ENCODE measurements at regions not wholly inside any gene's neighbourhood (a gene's known extent, or its start where the extent isn't known, plus 50 kb on each side); places are given as distances from the start of the nearest gene placed in this dataset.
"Not testable (repeated sequence)": the region's sequence is repeated elsewhere in the genome, so short reads cannot be mapped to it uniquely, and the experiment has no call there.

DNA sequence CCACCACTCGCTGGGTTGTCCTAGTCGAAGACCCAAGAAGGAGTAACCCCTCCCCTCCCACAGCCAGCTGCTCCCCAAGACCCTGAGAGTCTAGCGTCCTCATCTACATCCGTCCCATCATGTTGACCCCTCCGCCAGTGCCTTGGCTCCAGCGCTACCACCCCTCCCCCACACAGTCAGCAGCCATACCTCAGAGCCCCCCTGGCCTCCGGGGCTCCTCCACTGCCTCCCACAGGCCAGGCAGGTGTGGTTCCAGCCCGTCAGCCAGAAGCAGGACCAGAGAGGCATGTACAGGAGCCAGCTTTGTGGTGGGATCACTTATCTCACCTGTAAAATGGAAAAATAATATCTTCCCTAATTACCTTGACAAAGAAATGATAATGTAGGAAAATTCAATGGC lies 51.5 kb upstream of the PHF21B start:
- no peak for DNase-seq

DNA sequence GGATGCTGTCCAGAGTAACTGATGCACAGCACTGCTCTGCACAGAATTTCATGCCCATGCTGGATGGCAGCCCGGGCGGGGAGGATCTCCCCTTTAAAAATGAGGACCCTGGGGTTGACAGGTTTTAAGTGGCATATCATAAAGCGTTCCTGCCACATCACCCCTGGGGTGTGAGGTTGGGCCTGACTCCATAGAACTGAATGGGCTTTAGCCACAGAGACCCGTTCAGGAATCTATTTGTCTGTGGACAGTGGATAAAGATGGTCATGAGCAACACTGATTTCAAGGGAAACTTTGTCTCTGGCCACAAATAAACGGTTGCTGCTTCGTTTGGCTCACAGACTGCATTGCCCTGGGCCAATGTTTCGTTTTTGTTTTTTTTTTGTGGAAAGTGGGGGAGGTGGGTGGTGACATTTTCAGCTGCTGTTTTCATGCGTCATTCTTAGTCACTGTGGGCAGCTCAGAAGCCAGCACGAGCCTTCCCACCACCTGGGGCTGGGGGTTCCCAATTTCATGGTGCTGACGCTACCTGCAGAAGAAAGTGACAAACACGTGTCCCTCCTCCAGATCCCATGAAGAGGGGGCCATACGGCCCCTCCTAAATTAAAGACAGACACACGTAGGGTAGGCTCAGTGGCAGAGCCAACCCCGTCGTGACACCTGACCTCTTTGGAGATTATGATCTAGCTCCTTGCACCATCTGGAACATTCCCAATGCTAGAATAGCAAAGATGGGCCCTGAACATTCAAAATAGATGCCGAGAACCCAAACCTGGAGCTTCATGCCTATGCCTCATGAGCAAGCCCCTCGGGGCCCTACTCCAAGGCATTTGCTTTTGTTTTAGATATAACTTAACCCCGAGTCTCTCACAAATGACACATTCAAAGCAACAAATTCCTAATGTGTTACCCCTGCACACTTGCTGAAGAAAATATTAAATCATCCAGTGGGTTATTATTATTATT lies 54.8 kb upstream of the PHF21B start:
- peak in 1 of 56 donors; percentile 35 for DNase-seq

DNA sequence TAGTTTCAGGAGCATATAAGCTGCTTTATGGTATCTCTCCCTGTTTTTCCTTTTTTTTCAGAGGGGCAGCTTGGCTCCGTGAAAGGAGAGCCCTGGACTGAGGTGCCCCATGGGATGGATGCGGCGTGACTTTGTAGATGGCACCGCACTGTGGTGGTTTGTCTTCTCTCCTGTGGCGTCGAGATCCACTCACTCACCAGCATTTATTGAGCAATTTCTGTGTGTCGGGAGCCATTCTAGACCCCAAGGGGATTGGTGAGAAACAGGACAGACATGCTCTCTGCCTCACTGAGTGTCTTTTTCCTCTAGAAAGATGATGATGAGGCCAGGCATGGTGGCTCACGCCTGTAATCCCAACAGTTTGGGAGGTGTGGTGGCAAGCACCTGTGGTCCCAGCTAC lies 55.9 kb upstream of the PHF21B start:
- DNase-seq, result no peak

DNA sequence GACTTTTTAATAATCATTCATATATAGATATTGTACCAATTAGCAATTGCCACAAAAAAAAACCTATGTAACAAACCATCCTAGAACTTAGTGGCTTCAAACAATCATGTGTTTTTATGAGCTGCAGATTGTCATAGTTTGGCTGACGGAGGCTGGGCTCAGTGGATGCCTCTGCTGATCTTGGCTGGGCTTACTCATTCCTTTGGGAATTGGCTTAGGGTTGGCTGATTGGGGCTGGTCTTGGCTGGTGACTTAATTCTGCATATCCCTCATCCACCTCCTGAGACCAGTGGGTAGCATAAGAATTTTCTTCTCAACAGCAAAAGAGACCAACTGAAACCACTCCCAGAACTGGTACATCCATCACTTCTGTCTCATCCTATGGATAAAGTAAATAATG lies 57.9 kb upstream of the PHF21B start:
- DNase-seq, result no peak

DNA sequence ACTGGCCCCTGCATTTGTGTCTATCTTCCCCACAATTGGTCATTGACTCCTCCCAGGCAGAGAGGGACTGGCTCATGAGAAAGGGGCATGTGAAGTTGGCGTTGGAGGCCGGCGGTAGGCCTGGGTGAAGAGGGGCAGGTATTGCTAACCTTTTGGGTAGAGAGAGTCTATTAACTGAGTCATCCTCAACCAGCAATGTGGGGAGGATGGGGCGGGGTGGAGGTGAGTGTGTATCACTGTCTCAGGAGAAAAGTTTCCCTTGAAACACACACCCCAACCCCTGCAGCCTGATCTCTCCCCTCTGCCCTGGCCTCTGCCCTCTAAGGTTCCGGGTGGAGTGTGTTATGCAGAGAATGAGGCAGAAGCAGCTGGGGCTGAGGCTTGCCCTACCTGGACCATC lies 60.1 kb upstream of the PHF21B start:
- DNase-seq, result peak in 1 of 56 donors; percentile 12

DNA sequence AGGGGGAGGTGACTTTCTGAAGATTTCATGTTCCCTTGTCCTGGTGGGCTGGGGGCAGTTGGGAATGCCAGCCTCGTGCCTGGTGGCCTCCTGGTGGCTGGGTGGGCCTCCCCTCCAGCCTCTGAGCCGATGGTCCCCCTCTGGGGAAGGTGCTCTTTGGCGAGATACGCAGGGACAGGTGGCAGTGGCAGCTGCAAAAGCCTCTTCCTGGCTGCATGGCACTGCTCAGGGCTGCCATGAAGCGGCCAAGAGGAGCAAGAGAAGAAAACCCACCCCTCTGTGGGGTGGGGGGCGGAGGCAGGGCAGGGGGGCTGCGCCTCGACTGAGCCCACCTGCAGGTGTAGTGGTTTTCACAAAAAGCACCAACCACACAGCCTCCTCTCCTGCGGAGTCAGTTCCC lies 61.8 kb upstream of the PHF21B start:
- DNase-seq, result no peak

DNA sequence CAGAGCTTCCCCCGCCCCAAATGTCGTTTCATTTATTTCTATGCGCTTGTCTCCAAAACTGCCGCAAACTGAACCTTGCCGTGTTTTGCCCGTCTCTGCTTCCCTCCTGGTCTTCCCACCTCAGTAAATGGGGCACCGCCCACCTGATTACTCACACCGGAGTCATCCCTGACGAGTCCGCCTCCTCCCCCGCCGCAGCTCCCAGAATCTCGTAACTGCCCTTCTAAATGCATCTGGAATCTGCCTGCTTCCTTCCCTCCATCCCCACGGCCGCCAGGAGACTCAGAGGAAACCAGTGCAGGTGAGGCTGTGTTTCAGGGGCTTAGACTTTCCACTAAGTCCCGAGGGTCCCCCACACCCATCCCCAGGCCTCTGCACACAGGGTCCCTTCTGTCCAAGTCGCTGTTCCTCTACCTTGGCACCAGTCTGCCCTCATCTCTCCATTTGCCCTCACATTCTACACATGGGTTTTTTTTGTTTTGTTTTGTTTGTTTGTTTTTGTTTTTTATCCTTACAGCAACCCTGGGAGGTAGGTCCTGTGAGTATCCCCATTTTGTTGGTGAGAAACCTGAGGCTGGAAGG lies 62.6 kb upstream of the PHF21B start:
- DNase-seq, result peak in 35 of 56 donors; percentile 4 to 82 (median 36)

DNA sequence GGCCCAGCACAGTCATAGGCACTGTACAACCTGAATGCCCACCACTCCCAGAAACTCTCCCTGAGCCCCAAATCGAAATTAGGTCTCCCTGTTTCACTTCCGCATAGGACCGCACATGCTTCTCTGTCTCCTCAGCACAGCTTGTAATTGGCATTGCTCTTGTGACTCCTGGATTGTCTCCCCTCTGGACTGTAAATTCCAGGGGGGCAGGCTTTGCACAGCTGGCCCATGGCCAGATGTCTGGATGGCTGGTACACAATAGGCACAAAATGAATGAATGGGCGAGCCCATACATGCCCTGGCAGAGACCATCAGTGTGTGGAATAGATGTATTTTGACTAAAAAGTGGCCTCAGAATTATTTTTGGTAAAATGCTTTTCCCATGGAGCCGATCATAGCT lies 63.3 kb upstream of the PHF21B start:
- no peak for DNase-seq

DNA sequence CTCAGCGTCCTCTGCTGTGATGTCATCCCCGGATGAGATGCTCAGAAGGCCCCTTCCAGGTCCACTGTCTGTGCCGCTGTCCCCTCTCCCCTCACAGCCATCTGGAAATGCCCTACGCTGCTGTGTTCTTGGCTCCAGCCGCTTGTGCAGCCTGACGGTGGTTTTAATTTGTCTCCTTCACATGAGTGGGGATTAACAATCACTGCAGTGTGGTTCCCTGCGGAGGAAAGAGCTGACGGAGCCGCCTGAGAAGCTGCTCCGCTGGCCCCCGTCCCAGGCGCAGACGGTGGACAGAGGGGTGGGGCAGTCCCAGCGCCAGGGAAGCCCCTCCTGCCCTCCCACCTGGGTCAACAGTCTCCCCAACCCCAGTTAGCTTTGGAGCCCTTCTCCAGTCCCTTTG lies 67.5 kb upstream of the PHF21B start:
- DNase-seq, result no peak

DNA sequence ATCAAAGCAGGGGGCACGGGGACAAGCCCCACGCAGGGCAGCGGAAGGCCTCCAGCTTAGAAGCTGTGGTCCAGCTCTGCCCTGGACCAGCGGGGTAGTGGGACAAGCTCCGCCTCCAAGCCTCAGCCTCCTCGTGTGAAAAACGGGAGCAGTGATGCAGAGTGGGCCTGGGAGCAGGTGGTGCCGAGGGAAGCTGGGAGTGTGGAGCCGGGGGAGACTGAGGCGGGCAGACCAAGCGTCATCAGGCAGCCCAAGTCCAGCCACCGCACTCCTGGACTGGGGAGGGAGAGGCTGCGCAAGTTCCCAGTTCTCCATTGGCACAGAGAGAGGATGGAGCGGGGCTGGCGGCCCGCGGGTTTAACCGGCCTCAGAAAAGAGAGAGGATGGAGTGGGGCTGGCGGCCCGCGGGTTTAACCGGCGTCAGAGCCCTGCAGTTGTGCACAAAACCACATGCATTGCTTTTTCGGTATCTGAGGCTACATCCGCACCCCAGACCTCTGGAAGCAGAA lies 68.1 kb upstream of the PHF21B start:
- no peak for DNase-seq

DNA sequence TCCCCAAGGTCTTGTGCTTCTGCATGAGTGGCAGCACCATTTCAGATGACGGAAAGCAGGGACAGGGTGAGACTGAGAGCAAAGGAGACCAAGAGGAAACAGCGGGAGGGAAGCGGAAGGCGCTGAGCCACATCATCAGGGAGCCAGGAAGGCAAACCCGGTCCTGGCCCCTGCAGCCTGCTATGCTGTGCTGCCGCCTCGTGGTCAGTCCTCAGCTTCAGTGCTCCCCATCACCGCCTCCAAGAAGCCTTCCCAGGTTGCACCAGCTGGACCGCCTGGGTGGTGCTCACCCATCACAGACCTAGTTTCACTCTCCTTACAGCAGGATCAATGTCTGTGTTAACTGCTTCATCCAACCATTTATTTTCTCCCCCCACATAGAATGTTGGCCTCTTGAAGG lies 73.0 kb upstream of the PHF21B start:
- DNase-seq, result no peak

DNA sequence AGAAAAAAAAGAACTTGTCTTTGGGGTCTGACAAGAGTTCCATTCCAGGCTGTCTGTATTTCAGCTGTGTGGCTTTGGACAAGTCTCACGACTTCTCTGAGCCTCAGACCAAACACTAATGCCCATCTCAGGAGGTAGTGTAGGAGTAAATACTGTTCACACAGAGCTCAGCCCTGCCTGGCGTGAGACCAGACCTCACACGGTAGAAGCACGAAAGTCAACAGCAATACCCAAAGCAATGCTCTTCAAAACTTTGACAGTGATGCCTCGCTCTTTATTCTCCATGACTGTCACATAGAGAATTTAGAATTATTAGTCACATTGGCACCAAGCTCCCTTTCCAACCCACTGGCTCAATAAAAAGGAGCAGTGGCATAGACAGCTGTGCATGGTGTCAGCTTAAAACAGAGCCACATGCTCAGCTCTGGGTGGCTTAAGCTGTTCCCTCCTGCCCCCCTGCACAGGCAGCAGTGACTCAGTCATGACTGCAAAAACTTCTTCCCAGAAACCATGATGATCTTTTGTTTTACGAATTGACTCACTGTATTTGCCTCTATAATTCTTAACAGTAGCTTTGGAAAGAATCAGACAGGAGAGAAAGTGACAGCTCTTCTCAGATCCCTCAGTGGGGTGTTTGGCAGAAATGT lies 74.0 kb upstream of the PHF21B start:
- peak in 29 of 56 donors; percentile 2 to 81 (median 33) for DNase-seq

DNA sequence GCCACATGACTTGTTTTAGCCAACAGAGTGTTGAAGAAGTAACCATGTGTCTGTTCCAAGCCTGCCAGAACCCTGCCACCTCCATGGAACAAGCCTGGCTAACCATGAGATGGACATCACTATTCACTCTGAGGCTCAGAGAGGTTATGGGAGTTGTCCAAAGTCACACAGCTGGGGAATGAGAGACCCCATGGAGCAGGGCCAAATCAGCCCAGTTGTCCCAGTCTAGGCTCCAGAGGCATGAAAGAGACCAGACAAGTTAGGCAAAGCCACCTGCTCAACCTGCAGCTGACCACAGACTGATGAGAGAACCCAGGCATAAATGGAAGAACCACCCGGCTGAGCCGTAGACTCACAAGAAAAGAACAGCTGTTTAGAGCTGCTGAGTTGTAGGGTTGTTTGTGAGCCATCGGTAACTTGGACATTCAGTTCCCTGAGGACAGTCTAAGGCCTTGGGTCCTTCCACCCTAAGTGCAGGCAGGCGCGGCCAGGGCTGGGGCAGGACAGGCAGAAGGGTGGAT lies 74.7 kb upstream of the PHF21B start:
- no peak for DNase-seq

DNA sequence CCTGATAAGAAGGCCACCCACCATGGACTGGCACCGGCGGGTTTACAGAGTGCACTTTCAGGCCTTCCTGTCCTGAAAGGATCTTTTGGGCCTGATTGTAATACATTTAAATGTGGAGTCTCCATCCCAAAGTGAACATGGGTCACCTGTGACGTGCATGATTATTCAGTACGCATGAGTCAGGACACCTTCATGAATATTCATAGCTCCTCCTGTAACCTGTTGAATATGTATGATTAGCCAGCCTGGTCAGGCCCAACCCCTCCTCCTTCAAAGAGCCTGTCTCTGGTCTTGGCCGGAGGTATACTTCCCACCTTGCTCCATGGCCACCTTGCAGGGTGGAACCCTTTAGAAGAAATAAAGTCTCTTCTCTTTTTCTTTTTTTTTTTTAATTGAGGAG lies 75.9 kb upstream of the NUP50 start:
- DNase-seq, result no peak

DNA sequence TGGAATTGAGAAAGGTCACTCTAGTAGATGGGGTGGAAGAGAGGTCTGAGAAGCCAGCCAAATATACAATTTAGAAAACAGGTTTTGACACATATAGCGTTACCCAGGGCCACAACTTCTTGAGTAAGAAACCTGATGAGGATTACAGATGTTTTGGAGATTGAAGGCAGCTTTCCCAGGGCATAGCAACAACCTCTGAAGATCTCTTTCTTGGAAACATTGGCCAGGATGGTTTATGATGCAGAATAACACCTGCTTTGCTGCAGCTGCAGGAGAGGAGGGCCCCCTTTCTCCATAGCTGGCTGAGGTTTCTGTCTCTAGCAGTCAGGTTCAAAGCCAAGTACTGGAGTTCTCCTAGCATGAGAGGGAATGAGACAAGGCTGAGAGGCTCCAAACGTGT lies 75.1 kb upstream of the NUP50 start:
- DNase-seq, result no peak

DNA sequence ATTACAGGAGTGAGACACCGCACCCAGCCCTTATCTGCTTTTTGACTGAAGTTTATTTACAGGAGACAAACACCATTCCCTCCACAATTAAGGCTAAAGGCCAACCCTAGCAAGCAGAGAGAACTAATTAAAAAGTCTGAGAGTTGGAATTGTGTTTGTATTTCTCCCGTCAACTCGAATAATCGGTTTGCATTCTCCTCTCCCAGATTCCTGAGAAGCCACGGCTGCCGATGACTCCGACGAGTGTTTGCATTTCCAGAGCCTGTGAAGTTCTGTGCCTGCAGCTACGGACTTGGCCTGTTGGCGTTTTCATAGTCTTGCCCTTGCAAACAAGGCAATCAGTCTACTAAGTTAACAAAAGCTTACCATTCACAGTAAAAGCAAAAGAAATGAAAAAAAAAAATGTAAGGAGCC lies 73.2 kb upstream of the NUP50 start:
- DNase-seq, result no peak

DNA sequence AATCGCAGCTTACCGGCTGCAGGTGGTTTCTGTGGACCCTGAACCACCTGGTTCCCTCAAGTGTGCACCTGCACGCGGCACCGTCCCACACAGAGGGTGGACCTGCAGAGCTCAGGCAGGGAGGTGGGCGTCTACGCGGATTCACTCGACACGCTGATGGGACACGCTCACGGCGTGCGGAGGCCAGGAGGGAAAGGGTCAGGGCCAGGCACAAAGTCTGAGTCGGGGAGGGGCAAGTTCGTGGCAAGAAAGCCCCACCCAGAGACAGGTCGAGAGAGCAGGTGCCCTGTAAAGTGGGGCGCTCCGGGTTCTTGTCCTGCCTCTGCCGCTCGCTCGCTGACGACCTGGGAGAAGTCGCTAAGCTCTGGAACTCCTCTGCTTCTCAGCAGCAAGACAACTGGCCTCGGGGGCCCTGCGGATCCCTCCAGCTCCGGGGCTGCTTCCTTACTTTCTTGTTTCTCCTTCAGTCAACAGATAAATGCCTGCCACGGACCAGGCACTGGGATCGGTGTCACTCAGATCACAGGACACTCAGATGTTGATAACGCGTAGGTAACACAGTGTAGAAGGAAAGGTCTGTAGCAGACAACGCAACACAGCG lies 72.4 kb upstream of the NUP50 start:
- DNase-seq, result no peak

DNA sequence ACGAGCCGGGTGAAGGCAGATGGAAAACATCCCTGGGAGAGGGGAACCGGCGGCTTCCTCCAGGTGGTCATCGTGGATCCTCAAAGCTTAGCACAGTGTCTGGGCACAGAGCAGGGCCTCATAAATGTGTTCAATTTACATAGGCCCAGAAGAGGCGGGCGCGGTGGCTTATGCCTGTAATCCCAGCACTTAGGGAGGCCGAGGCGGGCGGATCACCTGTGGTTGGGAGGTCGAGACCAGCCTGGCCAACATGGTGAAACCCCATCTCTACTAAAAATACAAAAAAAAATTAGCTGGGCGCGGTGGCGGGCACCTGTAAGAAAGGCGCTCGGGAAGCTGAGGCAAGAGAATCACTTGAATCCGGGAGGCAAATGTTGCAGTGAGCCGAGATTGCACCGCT lies 71.8 kb upstream of the NUP50 start:
- DNase-seq, result not testable (repeated sequence)

DNA sequence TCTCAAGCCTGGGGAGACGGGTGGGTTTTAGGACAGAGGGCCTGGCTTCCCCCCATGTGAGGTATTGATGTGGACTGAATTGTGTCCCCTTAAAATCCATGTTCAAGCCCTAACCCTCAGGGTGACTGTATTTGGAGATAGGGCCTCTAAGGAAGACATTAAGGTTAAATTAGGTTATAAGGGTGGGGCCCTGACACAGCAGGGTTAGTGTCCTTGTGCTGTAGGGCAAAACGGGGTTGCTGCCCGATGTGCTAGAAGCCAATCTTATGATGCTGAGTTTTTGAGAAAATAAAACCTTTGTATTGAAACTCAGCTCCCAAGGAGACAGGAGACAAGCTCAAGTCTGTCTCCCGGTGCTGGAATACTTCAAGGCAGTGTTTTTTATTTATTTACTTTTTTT lies 71.1 kb upstream of the NUP50 start:
- no peak for DNase-seq

DNA sequence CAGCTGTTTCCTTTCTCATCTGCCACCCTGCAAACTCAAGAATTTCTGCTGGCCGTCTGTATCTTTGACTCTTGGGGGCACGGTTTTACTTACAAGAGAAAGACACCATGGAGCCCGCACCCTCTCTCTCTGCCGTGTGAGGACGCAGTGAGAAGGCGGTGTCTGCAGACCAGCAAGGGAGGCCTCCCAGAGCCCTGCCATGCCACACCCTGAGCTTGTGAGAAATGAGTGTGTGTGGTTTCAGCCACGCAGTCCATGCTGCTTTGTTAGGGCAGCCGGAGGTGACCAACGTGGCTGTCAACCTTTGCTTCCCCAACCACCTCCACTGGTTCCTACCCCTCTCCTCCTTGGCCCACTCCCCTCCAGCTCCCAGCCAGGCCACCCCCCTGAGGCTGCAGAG lies 70.1 kb upstream of the NUP50 start:
- no peak for DNase-seq

DNA sequence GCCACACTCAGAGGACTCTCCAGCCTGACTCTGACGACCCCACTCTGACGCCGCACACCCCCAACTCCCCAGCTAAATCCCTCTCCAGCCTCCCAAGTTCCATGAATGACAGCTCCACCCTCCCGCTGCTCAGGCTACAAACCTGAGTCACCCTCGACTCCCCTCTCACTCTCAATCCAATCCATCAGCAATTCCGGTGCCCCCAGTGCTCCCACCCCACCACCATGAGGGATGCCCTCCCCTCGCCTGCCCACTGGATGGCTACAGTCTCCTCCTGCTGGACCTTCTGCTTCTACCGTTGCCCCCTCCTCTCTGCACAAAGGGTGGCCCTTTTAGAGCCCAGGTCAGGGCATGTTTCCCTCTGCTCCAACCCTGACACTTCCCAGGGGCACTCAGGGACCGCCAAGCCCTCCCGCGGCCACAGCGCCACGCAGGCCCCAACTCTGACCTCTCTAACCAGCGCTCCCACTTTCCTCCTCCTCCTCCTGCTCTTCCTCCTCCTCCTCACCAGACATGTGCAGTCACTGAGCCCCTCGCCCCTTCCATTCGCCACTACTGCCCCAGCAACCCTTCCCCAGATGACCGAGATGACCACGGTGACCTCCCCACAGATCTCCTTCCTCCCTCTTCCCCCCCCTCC lies 69.5 kb upstream of the NUP50 start:
- DNase-seq, result no peak
